Liver (tissue), 8 donors: ENCODE measurements at regions not wholly inside any gene's neighbourhood (a gene's known extent, or its start where the extent isn't known, plus 50 kb on each side); places are given as distances from the start of the nearest gene placed in this dataset.
"Not testable (repeated sequence)": the region's sequence is repeated elsewhere in the genome, so short reads cannot be mapped to it uniquely, and the experiment has no call there.

Source experiments
- DNase-seq: peaks from one replicate; pipeline ENCODE4 v3.0.0-alpha.2; 2017; ENCODE audit warnings: low spot score
- H3K27ac ChIP-seq, 2 donors: one replicate each; pipeline ENCODE4 v1.7.0; 2013; ENCODE audit warnings: inconsistent platforms in 2 of 2, low read length in 2 of 2, control low read depth in 1 of 2, low read depth in 1 of 2, mild to moderate bottlenecking in 1 of 2
- H3K27me3 ChIP-seq, 4 donors: one replicate each; pipeline versions ENCODE4 v1.6.1 to v1.7.0; 2013; ENCODE audit warnings: low read length in 3 of 4, inconsistent platforms in 1 of 4, mild to moderate bottlenecking in 1 of 4, moderate library complexity in 1 of 4; ENCODE audit not compliant: control insufficient read depth in 4 of 4, insufficient read depth in 4 of 4
- H3K36me3 ChIP-seq, 4 donors: one replicate each; pipeline versions ENCODE4 v1.6.1 to v1.7.0; 2013; ENCODE audit warnings: low read length in 3 of 4, mild to moderate bottlenecking in 3 of 4, low read depth in 1 of 4, moderate library complexity in 1 of 4; ENCODE audit not compliant: control insufficient read depth in 4 of 4, insufficient read depth in 3 of 4
- H3K4me1 ChIP-seq, 4 donors: one replicate each; pipeline versions ENCODE4 v1.6.1 to v1.7.0; 2013; ENCODE audit warnings: low read length in 3 of 4, mild to moderate bottlenecking in 3 of 4, moderate library complexity in 1 of 4; ENCODE audit not compliant: control insufficient read depth in 4 of 4, insufficient read depth in 4 of 4
- H3K4me3 ChIP-seq, 3 donors: one replicate each; pipeline versions ENCODE4 v1.6.1 to v1.7.0; 2013; ENCODE audit warnings: low read length in 3 of 3, control low read depth in 1 of 3, low read depth in 1 of 3, mild to moderate bottlenecking in 1 of 3
- H3K9ac ChIP-seq, 2 donors: one replicate each; pipeline ENCODE4 v1.7.0; 2013; ENCODE audit warnings: low read length in 2 of 2, mild to moderate bottlenecking in 2 of 2, moderate library complexity in 2 of 2, control low read depth in 1 of 2, low read depth in 1 of 2
- H3K9me3 ChIP-seq, 4 donors: one replicate each; pipeline versions ENCODE4 v1.6.1 to v1.7.0; 2013; ENCODE audit warnings: low read length in 3 of 4; ENCODE audit not compliant: control insufficient read depth in 4 of 4
- FOXA2 ChIP-seq: IDR thresholded peaks from 2 replicates; pipeline ENCODE4 v1.6.1; 2016; ENCODE audit warnings: antibody characterized with exemption
- GABPA ChIP-seq, 2 donors: IDR thresholded peaks in 1 of 2; conservative IDR thresholded peaks in 1 of 2; 2 replicates each; pipeline ENCODE4 v1.6.1; 2016; ENCODE audit warnings: antibody characterized with exemption in 2 of 2, mild to moderate bottlenecking in 1 of 2, moderate library complexity in 1 of 2
- HNF4A ChIP-seq, 2 donors: conservative IDR thresholded peaks; 2 replicates each; pipeline ENCODE4 v1.6.1; 2016; ENCODE audit warnings: antibody characterized with exemption in 2 of 2, mild to moderate bottlenecking in 2 of 2
- JUND ChIP-seq, 2 donors: IDR thresholded peaks; 2 replicates each; pipeline ENCODE4 v1.6.1; 2016; ENCODE audit warnings: antibody characterized with exemption in 2 of 2
- SP1 ChIP-seq: IDR thresholded peaks from 2 replicates; pipeline ENCODE4 v1.6.1; 2018; ENCODE audit warnings: antibody characterized with exemption, mild to moderate bottlenecking
- WGBS: extraction: QIAGEN DNeasy Blood & Tissue Kit; methylation state at CpG from one replicate; pipeline ENCODE4 v1.1.7; 2013; 5-methylcytosine and 5-hydroxymethylcytosine counted together
- TF ChIP-seq, protein P1 (sequence below): fragments of 150-350 bp; IDR thresholded peaks from 2 replicates; pipeline ENCODE4 v1.5.1; 2017; ENCODE audit warnings: improper control_type of control experiment, low read depth, low read length; ENCODE audit not compliant: missing input control
- TF ChIP-seq, protein P2 (sequence below): IDR thresholded peaks from 2 replicates; pipeline ENCODE4 v1.6.1; 2016; ENCODE audit warnings: antibody characterized with exemption
- TF ChIP-seq, protein P3 (sequence below): IDR thresholded peaks from 2 replicates; pipeline ENCODE4 v1.6.1; 2016; ENCODE audit warnings: antibody characterized with exemption
- TF ChIP-seq, protein P4 (sequence below): IDR thresholded peaks from 2 replicates; pipeline ENCODE4 v1.6.1; 2016; ENCODE audit warnings: antibody characterized with exemption
- TF ChIP-seq, protein P5 (sequence below): IDR thresholded peaks from 2 replicates; pipeline ENCODE4 v1.6.1; 2016; ENCODE audit warnings: antibody characterized with exemption, mild to moderate bottlenecking
- donor health status: healthy.
- donor health status: healthy.
- donor health status: healthy.
- donor health status: healthy.
- donor health status: healthy.

DNA sequence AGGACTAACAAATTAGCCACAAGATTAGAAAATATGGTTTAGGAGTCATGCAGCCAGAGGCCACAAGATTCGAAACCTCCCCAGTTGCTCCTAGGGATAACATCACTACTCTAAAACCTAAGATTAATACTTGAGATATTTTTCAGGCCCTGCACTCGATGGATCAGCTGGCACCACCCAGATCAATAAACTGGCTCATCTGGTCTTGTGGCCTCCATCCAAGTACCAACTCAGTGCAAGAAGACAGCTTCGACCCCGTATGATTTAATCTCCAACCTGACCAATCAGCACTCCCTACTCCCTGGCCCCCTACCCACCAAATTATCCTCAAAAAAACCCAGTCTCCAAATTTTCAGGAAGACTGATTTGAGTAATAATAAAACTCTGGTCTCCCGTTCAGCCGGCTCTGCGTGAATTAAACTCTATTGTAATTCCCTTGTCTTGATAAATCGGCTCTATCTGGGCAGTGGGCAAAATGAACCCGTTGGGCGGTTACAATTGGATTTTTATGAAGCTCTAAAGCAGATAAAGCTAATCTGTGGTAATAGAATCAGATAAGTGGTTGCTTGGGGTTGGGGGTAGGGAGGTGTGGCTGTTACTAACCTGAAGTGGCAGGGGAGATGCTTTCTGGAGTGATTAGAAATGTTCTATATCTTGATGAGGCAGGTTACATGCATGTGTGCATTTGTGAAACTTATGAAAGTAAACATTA, 91.8 kb upstream of the ATXN3L start:
- 72% methylated on average over 10 of the region's 10 CpGs for WGBS
- H3K27me3 ChIP-seq, result no peaks in the 10 kb centered on the region
- no peak overlapping the region for H3K4me3 ChIP-seq
- no peaks in the 10 kb centered on the region for H3K9me3 ChIP-seq
- no peaks in the 10 kb centered on the region for H3K4me1 ChIP-seq
- no peak overlapping the region for H3K9ac ChIP-seq
- H3K36me3 ChIP-seq, result no peaks in the 10 kb centered on the region
- H3K27ac ChIP-seq, result no peak overlapping the region
- TF ChIP-seq GABPA (IDR thresholded peaks at IDR 0.05 in 1 of 2, conservative IDR thresholded peaks at IDR 0.05 in 1 of 2) (no peak), JUND (IDR thresholded peaks at IDR 0.05) (no peak), SP1 (no peak), FOXA2 (no peak), HNF4A (conservative IDR thresholded peaks at IDR 0.05) (no peak)
- TF ChIP-seq, protein P1, sequence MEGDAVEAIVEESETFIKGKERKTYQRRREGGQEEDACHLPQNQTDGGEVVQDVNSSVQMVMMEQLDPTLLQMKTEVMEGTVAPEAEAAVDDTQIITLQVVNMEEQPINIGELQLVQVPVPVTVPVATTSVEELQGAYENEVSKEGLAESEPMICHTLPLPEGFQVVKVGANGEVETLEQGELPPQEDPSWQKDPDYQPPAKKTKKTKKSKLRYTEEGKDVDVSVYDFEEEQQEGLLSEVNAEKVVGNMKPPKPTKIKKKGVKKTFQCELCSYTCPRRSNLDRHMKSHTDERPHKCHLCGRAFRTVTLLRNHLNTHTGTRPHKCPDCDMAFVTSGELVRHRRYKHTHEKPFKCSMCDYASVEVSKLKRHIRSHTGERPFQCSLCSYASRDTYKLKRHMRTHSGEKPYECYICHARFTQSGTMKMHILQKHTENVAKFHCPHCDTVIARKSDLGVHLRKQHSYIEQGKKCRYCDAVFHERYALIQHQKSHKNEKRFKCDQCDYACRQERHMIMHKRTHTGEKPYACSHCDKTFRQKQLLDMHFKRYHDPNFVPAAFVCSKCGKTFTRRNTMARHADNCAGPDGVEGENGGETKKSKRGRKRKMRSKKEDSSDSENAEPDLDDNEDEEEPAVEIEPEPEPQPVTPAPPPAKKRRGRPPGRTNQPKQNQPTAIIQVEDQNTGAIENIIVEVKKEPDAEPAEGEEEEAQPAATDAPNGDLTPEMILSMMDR, result no peak
- TF ChIP-seq, protein P2, sequence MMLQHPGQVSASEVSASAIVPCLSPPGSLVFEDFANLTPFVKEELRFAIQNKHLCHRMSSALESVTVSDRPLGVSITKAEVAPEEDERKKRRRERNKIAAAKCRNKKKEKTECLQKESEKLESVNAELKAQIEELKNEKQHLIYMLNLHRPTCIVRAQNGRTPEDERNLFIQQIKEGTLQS, result no peak
- TF ChIP-seq, protein P3, sequence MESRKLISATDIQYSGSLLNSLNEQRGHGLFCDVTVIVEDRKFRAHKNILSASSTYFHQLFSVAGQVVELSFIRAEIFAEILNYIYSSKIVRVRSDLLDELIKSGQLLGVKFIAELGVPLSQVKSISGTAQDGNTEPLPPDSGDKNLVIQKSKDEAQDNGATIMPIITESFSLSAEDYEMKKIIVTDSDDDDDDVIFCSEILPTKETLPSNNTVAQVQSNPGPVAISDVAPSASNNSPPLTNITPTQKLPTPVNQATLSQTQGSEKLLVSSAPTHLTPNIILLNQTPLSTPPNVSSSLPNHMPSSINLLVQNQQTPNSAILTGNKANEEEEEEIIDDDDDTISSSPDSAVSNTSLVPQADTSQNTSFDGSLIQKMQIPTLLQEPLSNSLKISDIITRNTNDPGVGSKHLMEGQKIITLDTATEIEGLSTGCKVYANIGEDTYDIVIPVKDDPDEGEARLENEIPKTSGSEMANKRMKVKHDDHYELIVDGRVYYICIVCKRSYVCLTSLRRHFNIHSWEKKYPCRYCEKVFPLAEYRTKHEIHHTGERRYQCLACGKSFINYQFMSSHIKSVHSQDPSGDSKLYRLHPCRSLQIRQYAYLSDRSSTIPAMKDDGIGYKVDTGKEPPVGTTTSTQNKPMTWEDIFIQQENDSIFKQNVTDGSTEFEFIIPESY, result no peak
- TF ChIP-seq, protein P4, sequence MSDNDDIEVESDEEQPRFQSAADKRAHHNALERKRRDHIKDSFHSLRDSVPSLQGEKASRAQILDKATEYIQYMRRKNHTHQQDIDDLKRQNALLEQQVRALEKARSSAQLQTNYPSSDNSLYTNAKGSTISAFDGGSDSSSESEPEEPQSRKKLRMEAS, result no peak
- TF ChIP-seq, protein P5, sequence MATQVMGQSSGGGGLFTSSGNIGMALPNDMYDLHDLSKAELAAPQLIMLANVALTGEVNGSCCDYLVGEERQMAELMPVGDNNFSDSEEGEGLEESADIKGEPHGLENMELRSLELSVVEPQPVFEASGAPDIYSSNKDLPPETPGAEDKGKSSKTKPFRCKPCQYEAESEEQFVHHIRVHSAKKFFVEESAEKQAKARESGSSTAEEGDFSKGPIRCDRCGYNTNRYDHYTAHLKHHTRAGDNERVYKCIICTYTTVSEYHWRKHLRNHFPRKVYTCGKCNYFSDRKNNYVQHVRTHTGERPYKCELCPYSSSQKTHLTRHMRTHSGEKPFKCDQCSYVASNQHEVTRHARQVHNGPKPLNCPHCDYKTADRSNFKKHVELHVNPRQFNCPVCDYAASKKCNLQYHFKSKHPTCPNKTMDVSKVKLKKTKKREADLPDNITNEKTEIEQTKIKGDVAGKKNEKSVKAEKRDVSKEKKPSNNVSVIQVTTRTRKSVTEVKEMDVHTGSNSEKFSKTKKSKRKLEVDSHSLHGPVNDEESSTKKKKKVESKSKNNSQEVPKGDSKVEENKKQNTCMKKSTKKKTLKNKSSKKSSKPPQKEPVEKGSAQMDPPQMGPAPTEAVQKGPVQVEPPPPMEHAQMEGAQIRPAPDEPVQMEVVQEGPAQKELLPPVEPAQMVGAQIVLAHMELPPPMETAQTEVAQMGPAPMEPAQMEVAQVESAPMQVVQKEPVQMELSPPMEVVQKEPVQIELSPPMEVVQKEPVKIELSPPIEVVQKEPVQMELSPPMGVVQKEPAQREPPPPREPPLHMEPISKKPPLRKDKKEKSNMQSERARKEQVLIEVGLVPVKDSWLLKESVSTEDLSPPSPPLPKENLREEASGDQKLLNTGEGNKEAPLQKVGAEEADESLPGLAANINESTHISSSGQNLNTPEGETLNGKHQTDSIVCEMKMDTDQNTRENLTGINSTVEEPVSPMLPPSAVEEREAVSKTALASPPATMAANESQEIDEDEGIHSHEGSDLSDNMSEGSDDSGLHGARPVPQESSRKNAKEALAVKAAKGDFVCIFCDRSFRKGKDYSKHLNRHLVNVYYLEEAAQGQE, result no peak
- no peak for DNase-seq

DNA sequence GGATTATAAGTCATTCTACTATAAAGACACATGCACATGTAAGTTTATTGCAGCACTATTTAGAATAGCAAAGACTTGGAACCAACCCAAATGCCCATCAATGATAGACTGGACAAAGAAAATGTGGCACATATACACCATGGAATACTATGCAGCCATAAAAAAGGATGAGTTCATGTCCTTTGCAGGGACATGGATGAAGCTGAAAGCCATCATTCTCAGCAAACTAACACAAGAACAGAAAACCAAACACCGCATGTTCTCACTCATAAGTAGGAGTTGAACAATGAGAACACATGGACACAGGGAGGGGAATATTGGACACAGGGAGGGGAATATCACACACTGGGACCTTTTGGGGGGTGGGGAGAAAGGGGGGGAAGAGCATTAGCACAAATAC, 88.7 kb upstream of the ATXN3L start:
- 100% methylated on average over 1 of the region's 1 CpG for WGBS
- H3K9me3 ChIP-seq, H3K27ac ChIP-seq, H3K4me3 ChIP-seq, H3K4me1 ChIP-seq, H3K36me3 ChIP-seq, H3K9ac ChIP-seq, DNase-seq, H3K27me3 ChIP-seq: not testable (repeated sequence)

DNA sequence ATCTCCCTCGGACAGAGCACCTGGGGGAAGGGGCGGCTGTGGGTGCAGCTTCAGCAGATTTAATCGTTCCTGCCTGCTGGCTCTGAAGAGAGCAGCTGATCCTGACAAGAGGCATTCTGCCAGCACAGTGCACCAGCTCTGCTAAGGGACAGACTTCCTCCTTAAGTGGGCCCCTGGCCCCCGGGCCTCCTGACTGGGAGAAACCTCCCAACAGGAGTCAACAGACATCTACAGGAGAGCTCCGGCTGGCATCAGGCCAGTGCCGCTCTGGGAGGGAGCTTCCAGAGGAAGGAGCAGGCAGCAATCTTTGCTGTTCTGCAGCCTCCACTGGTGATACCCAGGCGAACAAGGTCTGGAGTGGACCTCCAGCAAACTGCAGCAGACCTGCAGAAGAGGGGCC, 84.9 kb upstream of the ATXN3L start:
- H3K4me1 ChIP-seq, H3K27me3 ChIP-seq, DNase-seq, H3K9me3 ChIP-seq, H3K36me3 ChIP-seq, H3K4me3 ChIP-seq, H3K27ac ChIP-seq, H3K9ac ChIP-seq: not testable (repeated sequence)
- 67% methylated on average over 7 of the region's 7 CpGs for WGBS
